Skin of body (tissue), 1 donor: ENCODE measurements at regions not wholly inside any gene's neighbourhood (a gene's known extent, or its start where the extent isn't known, plus 50 kb on each side); places are given as distances from the start of the nearest gene placed in this dataset.

Experiments
- DNase-seq: peaks from one replicate; lab custom pipeline; 2025; lab: John Stamatoyannopoulos, UW

DNA sequence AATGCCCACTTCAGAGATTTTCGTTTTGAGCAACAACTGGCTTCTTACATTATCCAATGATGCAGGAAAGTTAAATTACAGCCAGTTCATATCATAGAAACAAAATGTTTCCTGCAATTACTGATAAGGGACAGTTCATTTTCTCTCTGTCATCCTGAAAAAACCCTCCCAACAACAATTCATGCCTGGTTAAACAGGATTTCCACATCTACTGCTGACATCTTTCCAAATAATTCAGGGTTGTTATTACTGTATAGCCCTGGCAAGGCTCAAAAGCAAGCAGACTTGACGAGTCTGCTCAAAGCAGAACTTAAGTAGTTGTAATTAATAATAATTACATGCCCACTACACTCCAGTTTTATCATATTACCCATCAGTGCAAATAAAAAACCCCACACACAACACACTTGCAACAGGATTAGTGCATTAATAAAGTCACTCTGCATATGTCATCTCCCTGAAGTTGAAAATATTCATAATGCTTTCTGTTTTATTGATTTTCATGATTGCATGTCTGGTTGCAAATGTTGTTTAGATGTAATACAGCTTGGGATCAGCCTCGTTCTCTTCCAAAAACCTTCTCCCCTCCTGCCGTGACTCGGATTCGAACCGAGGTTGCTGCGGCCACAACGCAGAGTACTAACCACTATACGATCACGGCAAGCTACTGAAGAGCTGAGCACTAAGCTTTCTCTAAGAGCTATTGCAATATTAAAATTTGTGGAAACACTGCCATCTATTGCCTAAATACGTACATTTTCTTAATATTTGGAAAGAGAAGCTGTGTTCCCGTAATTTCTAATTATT lies 119.6 kb upstream of the NFIB start:
- peak; percentile 83 for DNase-seq

DNA sequence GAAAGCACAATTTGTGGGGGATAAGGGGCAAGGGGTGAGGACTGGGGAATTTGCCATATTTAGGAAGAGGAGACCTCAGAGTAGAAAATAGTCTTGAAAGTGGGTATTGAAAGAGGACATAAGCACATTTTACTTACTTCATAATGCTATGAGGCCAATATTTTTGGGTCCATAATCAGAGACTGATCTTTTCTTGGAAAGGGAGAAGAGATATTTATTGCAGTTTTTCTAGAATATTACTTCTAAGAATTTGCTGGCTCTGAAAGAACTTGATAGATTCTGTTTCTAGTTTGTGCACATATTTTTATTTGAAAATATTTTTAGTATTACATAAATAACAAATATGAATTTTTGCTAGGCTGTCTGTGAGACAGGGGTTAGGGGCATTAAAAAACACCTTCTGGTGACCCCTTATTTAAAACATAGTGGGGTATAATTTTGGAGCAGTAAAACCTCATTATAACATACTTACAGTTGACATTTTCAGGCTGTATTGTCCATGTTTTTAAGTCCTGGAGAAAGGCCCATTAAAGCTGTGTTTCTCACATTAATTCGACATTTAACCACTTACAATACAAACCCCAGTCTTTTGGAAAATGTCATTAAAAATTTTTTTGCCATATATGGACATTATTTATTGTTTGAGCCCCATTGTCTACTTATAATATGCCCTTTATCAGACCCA lies 118.9 kb upstream of the NFIB start:
- DNase-seq: peak; percentile 70

DNA sequence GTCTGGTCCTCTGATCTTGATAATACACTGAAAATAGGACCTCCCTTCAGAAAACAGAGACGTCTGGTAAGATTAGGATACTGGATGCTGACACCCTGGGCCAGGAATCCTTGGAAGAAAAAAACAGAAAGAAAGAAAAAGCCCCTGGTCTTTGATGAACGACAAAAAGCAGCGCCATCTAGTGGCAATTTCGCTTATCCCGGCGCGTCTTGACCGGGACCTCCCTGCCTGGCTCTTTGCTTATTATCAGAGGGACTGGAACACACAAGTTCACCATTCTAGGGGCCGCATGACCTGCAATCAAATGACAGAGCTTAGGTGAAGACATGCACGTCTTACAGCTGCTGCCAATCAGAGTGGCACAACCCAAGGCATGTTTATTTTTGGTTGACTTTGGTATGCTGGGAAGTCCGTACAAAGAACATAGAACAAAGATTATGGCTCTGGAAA lies 114.9 kb upstream of the NFIB start:
- peak; percentile 50 for DNase-seq

DNA sequence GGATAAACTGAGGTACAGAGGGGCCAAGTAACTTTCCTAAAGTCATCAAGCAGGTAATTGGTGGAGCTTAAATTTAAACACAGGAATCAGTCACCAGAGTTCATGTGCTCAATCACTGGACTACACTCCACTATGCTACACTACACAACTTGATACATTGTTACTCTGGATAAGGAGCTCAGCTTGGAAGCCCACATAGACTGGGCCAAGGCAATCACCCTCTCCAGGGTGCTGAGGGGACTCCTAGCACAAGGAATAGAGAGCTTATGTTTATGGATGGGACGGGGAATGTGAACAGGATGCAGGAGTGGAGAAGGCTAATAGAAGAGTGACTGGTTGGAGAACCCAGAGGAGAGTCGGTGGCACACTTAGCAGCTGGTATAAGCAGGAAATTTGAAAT lies 113.5 kb upstream of the NFIB start:
- DNase-seq: no peak

DNA sequence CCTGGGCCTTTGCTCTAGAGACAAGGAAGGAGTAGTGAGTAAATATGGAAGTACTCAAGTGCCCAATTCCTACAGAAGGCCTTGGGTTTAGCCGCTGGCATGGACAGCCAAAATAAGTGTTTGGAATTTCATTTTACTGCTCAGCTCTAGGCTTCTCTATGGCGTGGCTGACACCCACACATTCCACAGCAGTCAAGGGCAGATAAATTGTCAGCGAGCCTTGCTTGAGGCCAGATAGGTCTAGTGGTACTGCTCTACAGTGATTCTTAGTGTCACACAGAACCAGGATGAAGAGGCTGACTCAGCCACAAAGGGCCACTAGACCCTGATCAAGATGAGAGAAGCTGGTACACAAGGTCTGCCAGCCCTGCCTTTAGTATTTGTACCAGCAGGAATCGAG lies 111.0 kb upstream of the NFIB start:
- DNase-seq: no peak

DNA sequence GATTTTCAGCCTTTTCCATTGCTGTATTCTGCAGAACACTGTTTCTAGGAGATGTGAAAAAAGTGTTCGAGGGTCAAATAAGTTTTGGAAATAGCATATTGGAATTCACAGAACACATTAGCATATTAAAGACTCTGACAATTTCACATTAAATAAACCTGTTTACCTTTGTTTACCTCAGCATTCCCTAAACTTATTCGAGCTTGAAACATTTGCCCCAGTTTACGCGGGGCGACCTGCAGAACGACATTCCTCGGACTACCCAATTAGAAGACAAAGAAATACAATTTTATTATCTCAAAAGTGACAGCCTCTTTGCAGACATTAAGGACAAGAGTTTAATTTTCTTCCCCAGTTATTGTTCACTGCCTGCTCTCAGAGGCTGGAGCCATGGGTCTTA lies 110.3 kb upstream of the NFIB start:
- DNase-seq: no peak

DNA sequence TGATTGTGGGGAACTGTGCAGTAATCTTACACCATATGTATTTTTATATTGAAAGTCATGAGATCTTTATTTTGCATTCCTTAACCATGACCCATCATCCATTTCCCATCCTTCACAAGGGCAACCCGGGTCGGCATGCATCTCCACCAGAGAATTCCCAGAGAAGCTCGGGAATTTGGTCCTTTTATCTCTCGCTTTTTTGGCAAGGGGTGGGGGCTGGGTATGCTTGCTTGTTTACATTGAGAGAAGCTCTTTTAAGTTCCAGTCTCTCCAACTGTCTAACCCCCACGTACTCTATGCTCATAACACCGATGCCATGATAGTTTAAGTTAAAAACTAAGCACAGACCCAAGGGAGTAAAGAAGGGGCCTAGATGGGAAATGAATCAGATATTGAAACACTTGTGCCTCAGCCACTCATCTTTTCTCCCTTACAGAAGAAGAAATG lies 109.9 kb upstream of the NFIB start:
- peak; percentile 51 for DNase-seq

DNA sequence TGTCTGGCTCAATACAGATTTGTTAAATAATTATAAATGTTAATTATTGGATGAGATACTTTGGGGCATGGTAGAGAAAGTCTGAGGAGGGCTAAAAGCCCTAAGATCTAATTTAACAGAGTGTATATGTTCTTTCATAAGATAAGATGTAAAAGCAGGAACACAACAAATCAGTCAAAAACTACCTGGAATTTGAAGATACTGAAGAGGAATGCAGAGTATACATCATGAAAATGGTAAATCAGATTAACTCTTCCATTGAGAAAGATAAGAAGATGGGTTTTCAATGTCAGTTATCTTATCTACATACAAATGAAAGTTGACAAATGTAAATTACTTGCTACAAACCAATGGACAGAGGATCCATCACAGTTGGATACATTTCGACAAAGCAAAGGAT lies 107.3 kb upstream of the NFIB start:
- no peak for DNase-seq

DNA sequence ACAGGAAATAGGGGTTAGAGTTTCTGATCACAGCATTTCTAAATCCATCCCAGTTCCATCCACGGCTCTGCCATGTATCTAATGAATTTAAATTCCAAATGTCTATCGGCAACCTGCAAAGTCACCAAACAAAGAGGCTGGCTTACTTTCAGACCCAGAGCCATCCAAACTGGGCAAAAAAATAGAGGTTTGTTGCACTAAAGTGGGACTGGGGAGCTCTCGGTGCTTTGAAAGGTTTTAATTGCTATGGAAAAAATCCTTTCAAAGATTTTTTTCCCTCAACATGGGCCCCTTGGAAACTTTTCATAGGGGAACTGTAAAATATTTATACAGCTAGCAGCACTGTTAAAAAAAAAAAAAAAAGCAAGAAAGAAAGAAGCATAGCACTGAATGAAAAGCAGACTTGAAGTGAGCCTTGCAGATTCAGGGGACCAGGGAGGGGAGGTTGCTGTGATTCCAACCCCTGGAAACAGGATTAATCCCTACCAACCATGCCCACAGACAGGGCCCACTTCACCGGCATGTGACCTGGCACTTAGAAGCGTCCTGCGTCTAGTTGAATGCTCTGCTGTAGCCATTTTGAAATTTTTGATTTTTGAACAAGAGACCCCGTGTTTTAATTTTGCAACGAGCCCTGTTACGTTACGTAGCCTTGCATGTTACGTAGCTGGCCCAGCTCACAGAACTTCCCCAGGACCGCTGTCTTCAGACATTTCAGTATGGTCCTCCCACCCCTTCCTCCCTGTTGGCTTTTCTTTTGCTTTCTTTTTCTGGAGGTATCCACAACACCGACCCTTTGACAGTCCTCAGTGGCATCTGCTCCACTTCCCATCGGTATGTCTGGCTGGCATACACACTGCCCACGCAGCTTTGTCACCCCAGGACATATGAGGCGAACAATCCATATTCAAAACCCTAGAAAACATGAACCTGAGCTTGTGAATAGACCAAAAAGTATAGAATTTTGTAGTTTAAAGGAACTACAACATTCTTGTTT lies 105.3 kb upstream of the NFIB start:
- no peak for DNase-seq

DNA sequence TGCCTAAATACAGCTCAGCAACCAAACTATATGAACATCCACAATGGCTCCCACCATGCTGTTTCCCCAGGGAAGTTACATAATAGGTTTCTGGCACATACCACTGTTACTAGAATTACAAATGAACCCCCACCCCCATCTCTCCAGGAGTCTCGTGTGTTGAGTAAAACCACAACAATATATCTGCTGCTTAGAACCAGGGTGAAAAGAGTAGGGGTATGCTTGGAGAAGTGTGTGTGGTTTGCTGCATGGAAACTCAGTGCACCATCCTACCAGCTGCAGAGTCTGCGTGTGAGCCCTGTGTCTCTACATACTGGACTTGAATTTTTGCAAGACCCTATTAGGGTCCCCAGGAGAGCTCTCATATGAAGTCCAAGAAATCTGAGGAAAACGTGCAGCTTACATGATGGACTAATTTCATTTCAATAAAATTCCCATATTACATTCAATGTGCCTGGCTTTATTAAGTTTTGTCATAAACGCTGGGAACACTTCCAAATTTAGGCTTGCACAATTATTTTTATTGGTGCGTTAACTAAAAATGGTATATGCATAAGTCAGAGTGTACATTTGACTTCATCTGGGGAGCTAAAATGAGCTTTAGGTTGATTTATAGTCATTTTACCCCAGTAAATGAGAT lies 104.5 kb upstream of the NFIB start:
- DNase-seq: peak; percentile 98

DNA sequence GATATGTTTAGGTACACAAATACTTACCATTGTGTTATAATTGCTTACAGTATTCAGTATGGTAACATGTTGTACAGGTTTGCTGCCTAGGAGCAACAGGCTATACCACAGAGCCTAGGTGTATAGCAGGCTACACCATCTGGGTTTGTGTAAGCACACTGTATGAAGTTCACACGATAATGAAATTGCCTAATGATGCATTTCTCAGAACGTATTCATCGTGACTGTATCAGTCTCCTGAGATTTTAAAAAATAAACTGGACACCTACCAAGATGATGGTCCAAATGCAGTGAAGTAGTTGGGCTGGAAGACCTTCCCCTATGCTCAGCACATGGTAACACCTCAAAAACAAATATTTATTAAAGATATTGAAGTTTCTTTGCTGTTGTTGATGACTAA lies 103.3 kb upstream of the NFIB start:
- DNase-seq: no peak

DNA sequence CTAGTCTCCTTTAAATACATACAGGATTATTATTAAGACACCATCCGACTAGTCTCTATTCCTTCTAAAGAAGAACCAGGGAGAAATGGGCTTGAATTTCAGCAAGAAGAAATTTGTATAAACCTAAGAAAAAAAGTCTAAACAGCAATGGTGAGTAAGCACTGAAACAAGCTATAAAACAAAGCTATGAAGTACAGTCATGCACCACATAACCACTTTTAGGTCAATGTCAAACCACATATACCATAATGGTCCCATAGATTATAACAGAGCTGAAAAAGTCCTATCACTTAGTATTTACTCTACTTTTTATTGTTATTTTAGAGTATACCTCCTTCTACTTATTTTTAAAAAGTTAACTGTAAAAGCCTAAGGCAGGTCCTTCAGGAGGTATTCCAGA lies 102.0 kb upstream of the NFIB start:
- no peak for DNase-seq

DNA sequence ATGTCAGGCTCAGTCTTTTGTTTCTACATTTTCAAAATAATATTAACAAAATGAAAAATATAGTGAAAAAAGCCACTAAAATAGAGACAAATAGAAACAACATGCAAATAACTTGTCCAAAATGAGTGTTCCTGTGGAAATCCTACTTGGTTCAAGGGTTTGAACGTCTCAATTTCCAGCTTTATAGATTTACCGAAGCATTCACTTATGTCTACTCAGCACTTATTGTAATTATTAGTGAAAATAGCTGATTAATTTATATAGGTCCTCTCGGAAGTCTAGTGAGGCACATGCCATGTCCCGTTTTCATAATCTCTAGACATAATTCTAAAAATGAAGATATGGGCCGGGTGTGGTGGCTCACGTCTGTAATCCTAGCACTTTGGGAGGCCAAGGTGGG lies 99.9 kb upstream of the NFIB start:
- no peak for DNase-seq

DNA sequence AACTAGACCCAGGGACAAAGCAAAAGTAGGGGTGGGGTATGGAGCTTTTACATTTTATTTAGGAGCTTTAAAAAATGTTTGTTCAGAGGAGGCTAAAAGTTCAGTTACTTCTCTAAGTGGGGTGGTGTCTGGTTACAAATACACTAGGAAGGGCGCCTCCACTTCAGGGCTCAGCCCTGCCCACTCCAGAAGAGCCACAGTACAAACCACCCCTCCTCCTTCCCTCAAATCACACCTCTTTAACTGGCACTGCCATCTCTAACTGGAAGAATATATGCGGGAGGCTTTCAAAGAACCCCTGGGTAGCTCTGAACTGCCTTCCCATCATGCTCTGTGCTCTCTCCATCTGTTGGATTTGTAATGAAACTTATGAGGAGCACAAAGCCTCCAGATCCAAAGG lies 98.8 kb upstream of the NFIB start:
- DNase-seq: no peak

DNA sequence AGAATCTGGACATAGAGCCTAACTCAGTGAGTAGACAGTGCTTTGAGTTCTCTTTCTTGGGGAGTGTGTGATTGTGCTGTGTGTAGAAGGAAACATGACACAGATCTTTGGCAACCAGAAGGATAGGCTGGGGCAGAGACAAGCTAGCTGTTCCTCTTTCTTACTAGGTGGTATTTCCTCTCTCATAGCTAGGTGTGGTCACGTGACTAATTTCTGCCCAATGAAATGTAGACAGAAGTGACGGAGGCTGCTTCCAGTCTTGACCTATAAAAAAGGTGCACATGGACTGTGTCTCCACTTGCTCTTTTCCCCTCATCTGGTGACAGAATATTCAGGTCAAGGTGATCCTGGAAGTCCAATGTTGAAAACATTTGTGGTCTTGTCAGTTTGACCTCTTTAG lies 92.5 kb upstream of the NFIB start:
- no peak for DNase-seq

DNA sequence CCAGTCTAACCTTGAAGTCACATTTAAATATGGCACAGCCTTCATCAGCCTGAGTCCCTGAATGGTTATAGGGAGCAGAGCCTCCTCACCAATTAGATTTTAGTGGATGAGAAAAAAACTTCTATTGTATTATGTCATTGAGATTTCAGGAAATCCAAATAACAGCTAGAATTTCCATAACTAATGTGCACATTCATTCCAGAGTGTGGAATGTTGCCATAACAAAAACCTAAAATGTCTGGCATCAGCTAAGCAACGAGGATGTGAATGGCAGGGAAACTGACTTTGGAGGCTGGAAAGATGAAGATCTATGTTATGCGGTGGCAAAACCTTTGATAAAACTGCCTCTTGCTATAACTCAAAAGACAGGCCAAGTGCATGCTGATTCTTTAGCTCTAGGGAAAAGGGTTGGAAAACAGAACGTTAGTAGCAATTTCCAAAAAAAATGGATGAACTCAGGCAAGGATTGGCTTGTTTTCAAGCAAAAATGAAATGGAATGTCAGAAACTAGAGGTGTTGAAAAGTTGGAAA lies 91.3 kb upstream of the NFIB start:
- no peak for DNase-seq

DNA sequence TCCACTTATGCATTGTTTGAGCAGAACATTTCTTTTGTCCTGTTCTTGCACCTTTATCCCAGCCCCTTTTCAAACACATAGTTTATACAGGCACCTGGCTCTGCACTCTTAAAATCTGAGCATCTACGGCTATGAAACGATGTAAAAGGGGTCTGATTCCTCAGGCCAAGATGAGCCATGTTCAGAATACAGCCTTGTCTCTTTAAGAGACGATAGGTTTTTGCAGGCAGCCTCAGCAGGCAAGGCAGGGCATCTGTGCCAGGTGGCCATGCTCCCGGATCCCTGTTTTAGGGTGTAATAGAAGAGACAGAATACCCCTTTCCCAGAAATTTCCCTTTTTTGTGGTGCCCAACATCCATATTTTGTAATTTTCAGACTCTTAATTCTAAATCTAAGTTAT lies 89.1 kb upstream of the NFIB start:
- no peak for DNase-seq

DNA sequence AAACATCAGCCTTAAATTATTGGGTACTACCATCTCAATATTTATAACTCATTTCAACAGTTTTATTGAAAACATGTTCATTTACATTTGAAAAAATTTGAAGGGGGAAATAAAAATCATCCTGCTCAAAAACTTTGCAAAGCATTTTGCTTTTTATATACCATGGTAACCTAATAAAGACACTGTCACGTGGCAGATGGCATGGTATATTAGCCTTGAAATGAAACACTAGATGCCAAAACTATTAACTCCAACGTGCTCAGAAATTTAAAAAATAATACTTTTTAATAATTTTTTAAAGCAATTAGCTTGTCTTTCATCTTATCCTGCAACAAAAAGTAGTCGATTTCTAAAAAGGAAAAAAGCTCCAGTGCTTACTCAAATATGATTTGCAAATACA lies 88.6 kb upstream of the NFIB start:
- no peak for DNase-seq

DNA sequence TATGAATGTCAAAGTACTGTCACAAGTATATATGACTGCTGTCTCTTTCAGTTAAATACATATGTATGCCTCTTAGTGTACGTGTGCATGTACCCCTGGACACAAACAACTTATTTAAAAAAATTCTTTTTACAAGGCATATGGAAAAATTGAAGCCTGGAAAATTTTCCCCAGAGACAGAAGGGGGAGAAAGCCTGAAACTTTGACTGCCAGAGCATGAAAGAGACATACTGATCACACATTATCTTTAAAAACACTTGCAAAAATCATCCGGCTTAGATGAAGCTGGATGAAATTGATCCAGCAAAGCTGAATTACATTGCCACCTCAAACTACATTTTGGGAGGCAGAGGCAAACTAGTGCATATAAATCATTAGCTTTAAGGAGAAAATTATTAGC lies 88.0 kb upstream of the NFIB start:
- peak; percentile 44 for DNase-seq

DNA sequence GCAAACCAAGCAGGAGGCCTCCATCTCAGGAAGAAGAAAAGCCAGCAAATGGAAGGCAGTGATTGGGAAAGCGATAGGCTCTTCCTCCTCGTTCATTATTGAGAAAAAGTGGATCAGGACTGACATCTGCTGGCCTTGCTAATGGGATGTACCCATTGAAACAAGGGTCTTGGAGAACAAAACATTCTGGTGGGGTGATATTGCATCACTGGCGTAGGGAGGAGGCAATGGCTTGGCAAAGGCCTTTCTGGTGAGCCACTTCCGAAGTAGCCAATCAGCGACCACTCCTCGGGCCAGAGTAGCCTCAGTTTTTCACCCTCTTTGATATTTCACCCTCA lies 86.7 kb upstream of the NFIB start:
- DNase-seq: peak; percentile 77
